Muscle layer of colon (tissue), 2 donors: ENCODE measurements at regions not wholly inside any gene's neighbourhood (a gene's known extent, or its start where the extent isn't known, plus 50 kb on each side); places are given as distances from the start of the nearest gene placed in this dataset.

ENCODE experiments used
- H3K27ac ChIP-seq: one replicate; pipeline ENCODE4 v1.7.0; 2013; ENCODE audit warnings: low read depth, mild to moderate bottlenecking, low read length, moderate library complexity
- H3K27me3 ChIP-seq, 2 donors: one replicate each; pipeline ENCODE4 v1.7.0; 2013; ENCODE audit warnings: low read length in 2 of 2, mild to moderate bottlenecking in 2 of 2; ENCODE audit not compliant: insufficient read depth in 2 of 2, control insufficient read depth in 1 of 2
- H3K36me3 ChIP-seq: one replicate; pipeline ENCODE4 v1.7.0; 2013; ENCODE audit warnings: mild to moderate bottlenecking, low read length; ENCODE audit not compliant: insufficient read depth
- H3K4me1 ChIP-seq: one replicate; pipeline ENCODE4 v1.7.0; 2013; ENCODE audit warnings: mild to moderate bottlenecking, low read length; ENCODE audit not compliant: insufficient read depth
- H3K4me3 ChIP-seq, 2 donors: one replicate each; pipeline ENCODE4 v1.7.0; 2013; ENCODE audit warnings: low read length in 2 of 2, low read depth in 1 of 2, mild to moderate bottlenecking in 1 of 2, moderate library complexity in 1 of 2
- H3K9ac ChIP-seq: one replicate; pipeline ENCODE4 v1.7.0; 2013; ENCODE audit warnings: low read length
- H3K9me3 ChIP-seq: one replicate; pipeline ENCODE4 v1.7.0; 2013; ENCODE audit warnings: mild to moderate bottlenecking, low read length
- donor health status: abdominal sarcoma.
- donor health status: Adenocarcinoma of cecum.

DNA sequence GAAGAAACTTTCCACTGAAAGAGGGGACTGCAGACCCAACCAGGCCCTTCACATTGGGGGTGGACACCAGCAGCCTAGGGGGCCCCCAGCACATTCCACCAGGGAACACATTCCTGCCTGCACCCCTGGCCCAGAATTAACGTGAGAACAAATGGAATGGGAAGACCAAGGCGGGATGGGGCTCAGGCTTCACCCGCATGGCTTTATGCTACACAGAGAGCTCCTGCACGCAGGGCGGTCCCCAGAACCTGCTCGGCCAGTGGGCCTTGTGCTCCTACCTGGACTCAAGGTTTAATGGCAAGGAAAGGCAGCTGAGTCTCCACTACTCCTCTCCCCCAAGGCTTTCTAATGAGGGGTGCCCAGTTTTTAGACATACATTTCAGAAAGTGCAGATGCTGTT lies 146.3 kb upstream of the GPR26 start:
- Histone ChIP-seq H3K4me1 (no peaks in the 10 kb centered on the region), H3K9ac (no peak overlapping the region), H3K9me3 (no peaks in the 10 kb centered on the region), H3K27ac (no peak overlapping the region), H3K4me3 (no peak overlapping the region), H3K27me3 (no peaks in the 10 kb centered on the region), H3K36me3 (no peaks in the 10 kb centered on the region)

DNA sequence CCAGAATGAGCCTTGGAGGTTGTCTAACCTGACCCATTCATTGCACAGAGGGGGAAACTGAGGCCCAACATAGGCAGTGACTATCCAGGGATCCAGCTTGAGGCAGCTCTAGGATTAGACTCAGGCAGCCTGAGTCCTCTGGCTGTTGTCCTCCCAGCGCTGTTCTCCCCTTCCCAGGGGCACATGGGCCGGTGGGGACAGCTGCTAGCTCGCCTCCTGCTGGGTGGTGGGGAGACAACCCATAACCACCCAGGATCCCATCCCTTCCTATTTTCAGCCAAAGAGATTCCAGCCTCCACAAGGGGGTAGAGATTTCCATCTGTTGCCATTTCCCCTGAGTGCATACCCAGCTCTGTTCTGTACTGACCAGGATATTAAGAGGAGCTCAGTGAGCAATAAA lies 145.1 kb upstream of the GPR26 start:
- no peaks in the 10 kb centered on the region for H3K27me3 ChIP-seq

DNA sequence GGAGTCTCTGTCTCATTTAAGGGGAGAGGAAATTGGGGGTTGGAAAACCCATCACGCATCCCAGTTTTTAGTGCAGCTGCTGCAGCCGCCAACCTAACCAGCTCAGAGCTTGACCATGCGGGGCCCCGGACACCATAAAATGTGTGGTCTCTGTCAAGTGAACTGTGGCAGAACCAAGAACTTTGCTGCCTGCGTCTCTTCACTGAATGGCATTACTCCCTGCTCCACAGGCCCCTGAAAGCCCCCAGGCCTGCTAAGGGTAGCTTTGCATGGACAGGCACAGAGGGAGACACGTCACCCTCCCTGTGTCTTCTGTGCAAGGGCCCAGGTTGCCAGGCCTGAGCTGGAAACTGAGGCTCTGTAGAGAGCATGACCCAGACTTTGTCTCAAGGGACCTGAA lies 144.6 kb upstream of the GPR26 start:
- Histone ChIP-seq H3K9me3 (no peaks in the 10 kb centered on the region), H3K27me3 (no peaks in the 10 kb centered on the region)

More for the DNA sequence above, 145.1 kb upstream of the GPR26 start:
- no peaks in the 10 kb centered on the region for H3K4me1 ChIP-seq
- no peak overlapping the region for H3K27ac ChIP-seq
- no peak overlapping the region for H3K4me3 ChIP-seq
- no peaks in the 10 kb centered on the region for H3K9me3 ChIP-seq
- H3K36me3 ChIP-seq: no peaks in the 10 kb centered on the region
- no peak overlapping the region for H3K9ac ChIP-seq

DNA sequence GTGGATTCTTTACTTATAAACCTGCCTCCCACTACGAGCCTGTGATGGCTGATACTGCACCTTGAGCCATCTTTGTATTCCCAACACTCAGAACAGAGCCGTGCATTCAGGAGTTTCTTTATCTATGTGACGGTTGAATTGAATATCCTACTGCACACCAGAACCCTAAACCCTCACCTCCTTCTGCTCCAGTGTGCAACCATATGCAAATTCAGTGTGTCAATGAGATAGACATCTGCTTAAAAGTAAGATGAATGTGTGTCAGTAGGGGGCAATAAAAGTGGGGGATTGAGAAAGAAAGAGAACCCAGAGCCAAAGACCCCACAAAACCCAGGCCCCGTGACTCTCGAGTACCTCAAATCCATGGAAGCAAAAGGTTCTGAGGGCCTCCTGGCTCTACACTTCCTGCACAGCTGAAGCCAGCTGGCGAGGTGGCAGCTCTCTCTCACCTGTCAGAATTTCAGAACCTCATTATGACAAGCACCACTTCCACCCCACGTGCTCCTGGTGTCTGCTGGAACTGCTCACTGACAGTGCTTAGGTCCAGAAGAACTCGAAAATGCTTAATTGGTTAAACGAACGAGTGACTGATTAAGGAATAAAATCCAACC lies 143.3 kb upstream of the GPR26 start:
- Histone ChIP-seq H3K9me3 (no peaks in the 10 kb centered on the region), H3K9ac (no peak overlapping the region), H3K4me3 (no peak overlapping the region), H3K27ac (no peak overlapping the region), H3K4me1 (no peaks in the 10 kb centered on the region), H3K27me3 (no peaks in the 10 kb centered on the region), H3K36me3 (no peaks in the 10 kb centered on the region)

More for the DNA sequence above, 144.6 kb upstream of the GPR26 start:
- Histone ChIP-seq H3K4me3 (no peak overlapping the region), H3K9ac (no peak overlapping the region), H3K27ac (no peak overlapping the region), H3K4me1 (no peaks in the 10 kb centered on the region), H3K36me3 (no peaks in the 10 kb centered on the region)

DNA sequence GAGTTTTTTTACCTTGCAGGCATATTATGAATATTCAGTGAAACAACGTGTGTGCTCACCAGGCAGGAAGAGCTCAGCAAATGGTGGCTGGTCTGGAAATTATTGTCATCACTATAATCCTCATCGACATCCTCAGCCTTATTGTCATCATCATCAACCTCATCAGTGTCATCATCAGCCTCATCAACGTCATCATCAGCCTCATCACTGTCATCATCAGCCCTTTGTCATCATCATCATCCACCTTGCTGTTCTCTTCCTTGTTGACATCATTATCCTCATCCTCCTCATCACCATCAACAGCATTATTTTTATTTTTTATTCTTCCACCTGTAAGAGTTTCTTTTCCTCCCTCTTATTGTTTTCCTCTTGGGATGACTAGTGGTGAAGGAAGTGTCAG lies 142.3 kb upstream of the GPR26 start:
- Histone ChIP-seq H3K27ac (no peak overlapping the region), H3K36me3 (no peaks in the 10 kb centered on the region), H3K4me1 (no peaks in the 10 kb centered on the region), H3K9me3 (no peaks in the 10 kb centered on the region), H3K9ac (no peak overlapping the region), H3K27me3 (no peaks in the 10 kb centered on the region), H3K4me3 (no peak overlapping the region)

DNA sequence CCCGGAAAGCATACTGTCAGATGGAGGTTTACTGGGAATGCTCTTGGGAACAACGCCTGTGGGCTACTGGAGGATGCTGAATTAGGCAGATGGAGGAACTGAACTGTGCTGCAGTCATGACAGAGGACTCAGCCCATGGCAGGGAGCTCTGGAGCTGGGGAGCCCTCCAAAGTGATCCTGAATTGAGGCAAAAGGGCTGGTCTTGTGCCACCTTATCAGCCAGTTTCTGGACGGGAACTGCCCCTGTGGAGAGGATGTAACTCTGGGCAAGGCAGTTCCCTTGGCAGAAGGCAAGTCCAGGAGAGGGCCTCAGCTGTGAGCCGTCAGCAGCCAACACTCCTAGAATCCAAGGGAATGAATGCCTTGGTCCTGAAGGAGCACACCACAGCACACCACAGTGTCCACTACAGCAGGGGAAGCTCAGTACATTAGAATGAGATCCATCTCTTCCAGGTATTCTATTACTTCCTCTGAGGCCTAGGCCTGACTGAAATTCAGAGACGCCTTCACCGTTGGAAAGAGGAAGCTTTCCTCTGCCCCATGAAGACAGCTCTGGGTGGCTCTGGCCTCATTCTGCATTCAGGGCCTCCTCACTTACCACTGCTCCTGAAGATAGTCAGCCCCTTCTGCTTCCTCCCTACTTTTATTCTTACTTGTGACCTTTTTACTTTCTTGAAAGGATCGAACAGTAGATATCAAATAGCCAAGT lies 139.6 kb upstream of the GPR26 start:
- no peak overlapping the region for H3K9ac ChIP-seq
- H3K9me3 ChIP-seq: no peaks in the 10 kb centered on the region
- H3K27me3 ChIP-seq: no peaks in the 10 kb centered on the region
- no peaks in the 10 kb centered on the region for H3K4me1 ChIP-seq
- no peak overlapping the region for H3K4me3 ChIP-seq
- H3K27ac ChIP-seq: no peak overlapping the region
- H3K36me3 ChIP-seq: no peaks in the 10 kb centered on the region

DNA sequence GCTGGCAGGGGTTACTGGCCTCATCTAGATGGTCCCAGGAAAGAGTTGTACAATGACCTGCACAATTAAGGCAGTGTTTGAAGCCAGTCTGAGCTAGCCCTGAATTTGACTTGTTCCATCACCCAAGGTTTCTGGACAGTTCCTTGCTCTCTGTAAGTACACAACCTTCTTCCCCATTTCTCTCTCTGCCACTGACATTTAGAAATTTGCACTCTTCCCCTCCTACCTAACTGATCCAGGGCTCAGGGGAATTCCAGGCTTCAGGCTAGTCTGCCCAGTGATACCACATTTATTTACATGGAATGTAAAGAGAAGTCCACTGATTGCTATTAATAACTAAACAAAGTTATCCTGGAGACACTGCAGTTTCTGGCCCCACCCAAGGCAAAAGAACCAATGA lies 139.0 kb upstream of the GPR26 start:
- Histone ChIP-seq H3K4me3 (no peak overlapping the region), H3K36me3 (no peaks in the 10 kb centered on the region), H3K27me3 (no peaks in the 10 kb centered on the region), H3K27ac (no peak overlapping the region), H3K9ac (no peak overlapping the region), H3K4me1 (no peaks in the 10 kb centered on the region), H3K9me3 (no peaks in the 10 kb centered on the region)

DNA sequence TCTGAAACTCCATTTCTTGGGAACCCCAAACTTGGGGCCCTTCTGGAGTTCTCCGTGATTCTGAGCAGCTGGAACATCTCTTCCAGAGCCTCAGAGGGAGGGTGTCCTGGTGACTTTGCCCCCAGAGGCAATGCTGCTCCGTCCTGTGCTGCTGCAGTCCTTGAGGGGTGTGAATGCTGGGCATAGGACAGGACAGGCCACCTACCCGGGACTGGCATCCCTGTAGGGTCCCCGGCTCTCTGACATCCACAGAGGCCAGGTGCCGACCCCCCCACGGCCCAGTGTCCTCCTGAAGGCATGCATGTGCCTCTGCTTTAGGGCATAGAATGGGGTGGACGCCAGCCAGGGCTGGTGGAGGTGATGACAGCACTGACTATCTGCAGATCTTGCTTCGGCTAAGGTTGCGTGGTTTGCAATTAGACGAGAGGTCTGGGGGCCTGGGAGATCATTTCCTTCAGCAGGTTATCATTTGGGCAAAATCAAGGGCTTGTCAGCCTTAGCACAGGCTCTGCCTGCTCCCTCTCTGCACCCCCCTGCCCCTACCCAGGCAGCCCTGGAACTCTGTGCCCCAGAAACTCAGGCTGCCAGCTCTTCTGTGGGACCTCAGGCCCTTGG lies 136.9 kb upstream of the GPR26 start:
- H3K27ac ChIP-seq: no peak overlapping the region
- no peak overlapping the region for H3K4me3 ChIP-seq
- no peak overlapping the region for H3K9ac ChIP-seq
- no peaks in the 10 kb centered on the region for H3K36me3 ChIP-seq
- H3K4me1 ChIP-seq: no peaks in the 10 kb centered on the region
- H3K9me3 ChIP-seq: no peaks in the 10 kb centered on the region
- no peaks in the 10 kb centered on the region for H3K27me3 ChIP-seq

DNA sequence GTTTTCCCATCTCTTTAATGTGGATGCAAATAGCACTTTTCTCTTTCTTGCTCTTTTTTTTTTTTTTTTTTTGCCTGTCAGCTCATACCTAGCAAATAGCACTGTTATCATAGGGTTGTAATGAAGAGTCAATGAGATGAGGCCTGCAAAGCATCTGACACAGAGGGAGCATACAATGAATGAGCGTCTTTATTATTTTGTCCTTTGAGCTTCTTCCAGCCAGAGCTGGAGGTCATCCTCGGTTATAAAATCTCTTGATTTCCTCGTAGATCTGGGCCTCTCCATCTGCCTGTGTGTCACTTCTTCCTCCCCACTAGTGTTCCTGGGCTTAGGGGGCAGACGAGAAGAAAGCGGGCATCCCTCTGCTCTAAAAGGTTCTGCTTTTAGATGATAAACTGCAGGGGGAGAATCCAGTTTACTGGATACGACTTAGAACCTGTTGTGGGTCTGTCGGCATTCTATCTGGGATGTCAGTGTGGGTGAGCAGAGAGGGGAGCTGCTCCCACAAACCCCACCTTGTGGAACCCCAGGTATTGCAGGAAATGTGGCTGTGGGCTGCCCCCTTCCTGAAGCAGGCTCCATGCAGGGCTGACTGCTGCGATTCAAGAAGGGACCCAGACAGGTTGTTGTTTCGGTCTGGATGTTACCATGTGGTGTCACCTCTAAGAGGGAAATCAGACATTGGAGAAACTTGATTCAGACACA lies 135.8 kb upstream of the GPR26 start:
- no peak overlapping the region for H3K4me3 ChIP-seq
- H3K27ac ChIP-seq: no peak overlapping the region
- H3K9me3 ChIP-seq: no peaks in the 10 kb centered on the region
- H3K36me3 ChIP-seq: no peaks in the 10 kb centered on the region
- H3K9ac ChIP-seq: no peak overlapping the region
- H3K4me1 ChIP-seq: no peaks in the 10 kb centered on the region
- no peaks in the 10 kb centered on the region for H3K27me3 ChIP-seq

DNA sequence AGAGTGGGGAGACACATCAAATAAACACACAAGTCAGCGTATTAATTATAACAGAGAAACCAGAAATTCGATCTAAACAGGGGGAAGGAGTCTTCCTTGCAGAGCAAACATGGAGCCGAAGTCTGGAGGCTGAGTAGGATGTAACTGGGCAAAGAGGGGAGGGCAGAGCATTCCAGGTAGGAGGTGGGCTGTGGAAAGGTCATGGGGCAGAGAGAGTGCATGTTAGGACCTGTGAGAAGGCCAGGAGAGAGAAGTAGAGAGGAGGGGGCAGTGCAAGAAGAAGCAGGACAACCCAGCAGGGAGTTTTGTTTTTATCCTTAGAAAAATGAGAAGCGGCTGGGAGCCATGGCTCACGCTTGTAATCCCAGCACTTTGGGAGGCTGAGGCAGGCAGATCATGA lies 130.8 kb upstream of the GPR26 start:
- H3K4me3 ChIP-seq: no peak overlapping the region
- H3K4me1 ChIP-seq: no peaks in the 10 kb centered on the region
- H3K9me3 ChIP-seq: no peaks in the 10 kb centered on the region
- no peak overlapping the region for H3K27ac ChIP-seq
- H3K36me3 ChIP-seq: no peaks in the 10 kb centered on the region
- H3K27me3 ChIP-seq: no peaks in the 10 kb centered on the region
- no peak overlapping the region for H3K9ac ChIP-seq

DNA sequence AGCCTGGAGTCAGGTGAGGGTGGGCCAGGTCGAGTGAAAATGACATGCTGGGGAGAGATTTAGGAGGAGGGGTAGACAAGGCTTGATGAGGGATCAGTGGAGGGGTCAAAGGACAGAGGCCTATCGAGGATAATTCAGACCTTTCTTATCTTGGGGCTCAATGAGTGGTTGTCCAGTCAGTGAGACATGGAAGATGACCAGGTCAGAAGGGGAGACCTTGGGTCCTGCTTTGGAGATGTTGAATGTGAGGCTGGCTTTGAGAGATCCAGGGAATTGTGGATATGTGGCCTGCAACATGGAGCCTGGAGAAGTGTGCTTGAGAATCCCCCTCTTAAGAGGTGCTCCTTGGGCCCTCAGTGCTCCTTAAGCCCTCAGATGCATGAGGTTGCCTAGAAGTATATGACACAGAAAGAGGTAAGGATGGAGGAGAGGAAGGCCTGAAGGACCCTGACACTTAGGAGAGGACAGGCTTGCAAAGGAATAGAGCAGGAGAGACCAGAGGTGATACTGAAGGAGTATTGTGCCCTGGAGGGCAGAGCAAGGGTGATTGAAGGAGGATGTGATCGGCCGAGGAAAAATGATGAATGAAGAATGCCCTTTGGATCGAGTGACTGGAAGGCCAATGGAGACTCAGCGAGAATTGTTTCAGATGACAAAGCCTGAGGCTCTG lies 129.8 kb upstream of the GPR26 start:
- Histone ChIP-seq H3K9ac (no peak overlapping the region), H3K36me3 (no peaks in the 10 kb centered on the region), H3K4me1 (no peaks in the 10 kb centered on the region), H3K4me3 (no peak overlapping the region), H3K27me3 (no peaks in the 10 kb centered on the region), H3K9me3 (no peaks in the 10 kb centered on the region), H3K27ac (no peak overlapping the region)
